Uterus (tissue), 2 donors: ENCODE measurements at regions not wholly inside any gene's neighbourhood (a gene's known extent, or its start where the extent isn't known, plus 50 kb on each side); places are given as distances from the start of the nearest gene placed in this dataset.

Experiments
- POLR2A ChIP-seq, 2 donors: fragments of 450-650 bp; IDR thresholded peaks; one replicate each; pipeline ENCODE4 v1.6.1; 2016; ENCODE audit warnings: antibody characterized with exemption in 2 of 2, mild to moderate bottlenecking in 1 of 2, moderate library complexity in 1 of 2
- TF ChIP-seq, protein P1 (sequence below), 4 experiments: fragments of 200-600 bp in 2 of 4; fragments of 450-650 bp in 2 of 4; sonication (generic) in 2 of 4; IDR thresholded peaks; one replicate each; pipeline ENCODE4 v1.5.1; 2016 to 2019; ENCODE audit warnings: antibody characterized with exemption in 4 of 4, mild to moderate bottlenecking in 2 of 4, moderate library complexity in 1 of 4

- TF ChIP-seq, protein P1, sequence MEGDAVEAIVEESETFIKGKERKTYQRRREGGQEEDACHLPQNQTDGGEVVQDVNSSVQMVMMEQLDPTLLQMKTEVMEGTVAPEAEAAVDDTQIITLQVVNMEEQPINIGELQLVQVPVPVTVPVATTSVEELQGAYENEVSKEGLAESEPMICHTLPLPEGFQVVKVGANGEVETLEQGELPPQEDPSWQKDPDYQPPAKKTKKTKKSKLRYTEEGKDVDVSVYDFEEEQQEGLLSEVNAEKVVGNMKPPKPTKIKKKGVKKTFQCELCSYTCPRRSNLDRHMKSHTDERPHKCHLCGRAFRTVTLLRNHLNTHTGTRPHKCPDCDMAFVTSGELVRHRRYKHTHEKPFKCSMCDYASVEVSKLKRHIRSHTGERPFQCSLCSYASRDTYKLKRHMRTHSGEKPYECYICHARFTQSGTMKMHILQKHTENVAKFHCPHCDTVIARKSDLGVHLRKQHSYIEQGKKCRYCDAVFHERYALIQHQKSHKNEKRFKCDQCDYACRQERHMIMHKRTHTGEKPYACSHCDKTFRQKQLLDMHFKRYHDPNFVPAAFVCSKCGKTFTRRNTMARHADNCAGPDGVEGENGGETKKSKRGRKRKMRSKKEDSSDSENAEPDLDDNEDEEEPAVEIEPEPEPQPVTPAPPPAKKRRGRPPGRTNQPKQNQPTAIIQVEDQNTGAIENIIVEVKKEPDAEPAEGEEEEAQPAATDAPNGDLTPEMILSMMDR (IDR thresholded peaks at IDR 0.05) = no peak
- TF ChIP-seq POLR2A (IDR thresholded peaks at IDR 0.05) = no peak
Measured at GRCh38 chr4:131644619-131645018, 1504.5 kb upstream of the PCDH10 start.
